ENCODE measurements at regions not wholly inside any gene's neighbourhood (a gene's known extent, or its start where the extent isn't known, plus 50 kb on each side); places are given as distances from the start of the nearest gene placed in this dataset.

DNA sequence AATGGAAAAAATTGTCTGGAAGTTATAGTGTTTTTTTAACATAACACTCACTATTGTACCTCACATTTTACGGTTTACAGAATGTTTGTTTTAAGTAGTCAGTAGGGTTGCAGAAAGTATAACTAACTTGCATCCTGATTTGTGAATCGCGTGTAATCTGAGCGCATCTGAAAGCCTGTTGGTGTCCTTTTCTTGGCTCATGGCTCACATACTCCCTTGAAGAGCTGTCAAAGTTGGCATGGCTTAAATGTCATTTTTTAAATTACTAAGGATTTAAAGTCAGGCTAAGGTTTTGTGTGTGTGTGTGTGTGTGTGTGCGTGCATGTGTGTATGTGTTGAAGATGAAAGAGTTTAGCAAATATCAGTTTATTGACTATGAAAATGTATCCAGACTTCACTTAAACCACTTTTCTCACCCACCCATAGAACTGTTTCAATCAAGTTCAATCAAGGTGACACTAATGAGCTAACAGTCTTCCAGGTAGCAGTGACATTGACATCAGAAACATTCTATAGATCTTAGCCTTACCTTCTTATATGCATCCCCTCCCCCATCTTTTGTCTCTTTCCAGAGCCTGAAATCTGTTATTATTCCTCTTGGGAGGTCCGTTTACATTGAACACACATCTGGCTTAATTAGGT lies 480.4 kb upstream of the SGCG start:
- no peaks in the 10 kb centered on the region for H3K36me3 ChIP-seq (ENCODE audit: control insufficient read depth in 2 of 2, extremely low read depth in 1 of 2, insufficient read depth in 2 of 2, low read length in 2 of 2)
- TF ChIP-seq EZH2 (IDR thresholded peaks at IDR 0.05; ENCODE audit: low read length): no peak
- TF ChIP-seq, protein P1, sequence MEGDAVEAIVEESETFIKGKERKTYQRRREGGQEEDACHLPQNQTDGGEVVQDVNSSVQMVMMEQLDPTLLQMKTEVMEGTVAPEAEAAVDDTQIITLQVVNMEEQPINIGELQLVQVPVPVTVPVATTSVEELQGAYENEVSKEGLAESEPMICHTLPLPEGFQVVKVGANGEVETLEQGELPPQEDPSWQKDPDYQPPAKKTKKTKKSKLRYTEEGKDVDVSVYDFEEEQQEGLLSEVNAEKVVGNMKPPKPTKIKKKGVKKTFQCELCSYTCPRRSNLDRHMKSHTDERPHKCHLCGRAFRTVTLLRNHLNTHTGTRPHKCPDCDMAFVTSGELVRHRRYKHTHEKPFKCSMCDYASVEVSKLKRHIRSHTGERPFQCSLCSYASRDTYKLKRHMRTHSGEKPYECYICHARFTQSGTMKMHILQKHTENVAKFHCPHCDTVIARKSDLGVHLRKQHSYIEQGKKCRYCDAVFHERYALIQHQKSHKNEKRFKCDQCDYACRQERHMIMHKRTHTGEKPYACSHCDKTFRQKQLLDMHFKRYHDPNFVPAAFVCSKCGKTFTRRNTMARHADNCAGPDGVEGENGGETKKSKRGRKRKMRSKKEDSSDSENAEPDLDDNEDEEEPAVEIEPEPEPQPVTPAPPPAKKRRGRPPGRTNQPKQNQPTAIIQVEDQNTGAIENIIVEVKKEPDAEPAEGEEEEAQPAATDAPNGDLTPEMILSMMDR (optimal IDR thresholded peaks at IDR 0.05 in 1 of 3, IDR thresholded peaks at IDR 0.05 in 1 of 3, conservative IDR thresholded peaks at IDR 0.05 in 1 of 3; ENCODE audit: extremely low read depth in 1 of 3, insufficient read depth in 2 of 3, low read length in 3 of 3): no peak
- no peaks in the 10 kb centered on the region for H3K4me1 ChIP-seq (ENCODE audit: control insufficient read depth, extremely low read depth, insufficient read depth, low read length)
- no peaks in the 10 kb centered on the region for H3K27me3 ChIP-seq (ENCODE audit: control insufficient read depth, extremely low read depth, insufficient read depth, low read length)
- peaks cover 3% of the 10 kb centered on the region for H3K9me3 ChIP-seq (ENCODE audit: control insufficient read depth, low read depth, low read length)
- no peak overlapping the region for H3K4me3 ChIP-seq (ENCODE audit: control insufficient read depth in 2 of 3, extremely low read depth in 1 of 3, insufficient read depth in 2 of 3, low read depth in 1 of 3, low read length in 3 of 3)
- FAIRE-seq (no peak), DNase-seq (ENCODE audit: low read depth, low spot score) (no peak)
- H4K20me1 ChIP-seq (ENCODE audit: control insufficient read depth, extremely low read depth, insufficient read depth, low read length): no peaks in the 10 kb centered on the region
- H3K4me2 ChIP-seq (ENCODE audit: control insufficient read depth, extremely low read depth, insufficient read depth, low read depth, low read length): no peak overlapping the region
- H3K9me1 ChIP-seq (ENCODE audit: control insufficient read depth, extremely low read depth, insufficient read depth, low read length): no peaks in the 10 kb centered on the region
- dilution Hi-C loops (cut with MboI; ENCODE audit: extremely low pct_ligation_motif_present, low sequenced_read_pairs): no loop called here
- H3K79me2 ChIP-seq (ENCODE audit: control insufficient read depth, insufficient read depth, low read length): no peaks in the 10 kb centered on the region
- no peak overlapping the region for H3K9ac ChIP-seq (ENCODE audit: control insufficient read depth, extremely low read depth, insufficient read depth, low read length)
- H2AFZ ChIP-seq (ENCODE audit: control insufficient read depth, low read length): no peak overlapping the region
- no peak overlapping the region for H3K27ac ChIP-seq (ENCODE audit: control insufficient read depth, insufficient read depth, low read length)

DNA sequence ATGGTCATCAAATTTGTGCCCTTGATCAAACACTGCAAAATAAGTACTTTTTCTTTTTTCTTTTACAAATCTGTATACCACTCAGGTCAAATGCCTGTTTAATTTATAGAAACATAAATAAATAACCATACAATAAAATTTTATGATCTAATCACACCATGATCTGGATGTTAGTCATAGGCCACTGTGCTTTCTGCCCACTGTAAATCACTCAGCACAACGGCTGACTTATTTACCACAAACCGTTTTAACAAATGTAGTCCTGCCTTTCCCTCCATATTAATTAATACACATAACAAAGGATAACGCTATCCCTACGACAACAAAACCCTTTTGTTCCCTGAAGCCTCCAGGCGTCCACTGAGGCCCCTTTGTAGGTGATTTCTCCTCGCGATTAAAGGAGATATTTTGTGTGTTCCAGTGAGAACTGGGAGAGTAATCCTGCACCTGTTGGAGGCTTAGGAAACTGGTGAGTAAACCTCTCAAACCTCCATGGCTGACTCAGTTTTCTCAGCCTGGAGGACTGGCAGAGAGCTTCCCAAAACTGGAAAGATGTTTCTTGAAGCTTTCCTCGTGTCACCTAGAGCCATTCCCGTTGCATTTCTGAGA lies 477.1 kb upstream of the SGCG start:
- Histone ChIP-seq H2AFZ (ENCODE audit: control insufficient read depth, low read length) (no peak overlapping the region), H3K4me1 (ENCODE audit: control insufficient read depth, extremely low read depth, insufficient read depth, low read length) (no peaks in the 10 kb centered on the region), H3K27me3 (ENCODE audit: control insufficient read depth, extremely low read depth, insufficient read depth, low read length) (no peaks in the 10 kb centered on the region), H3K27ac (ENCODE audit: control insufficient read depth, insufficient read depth, low read length) (no peak overlapping the region), H3K9me1 (ENCODE audit: control insufficient read depth, extremely low read depth, insufficient read depth, low read length) (no peaks in the 10 kb centered on the region), H3K36me3 (ENCODE audit: control insufficient read depth in 2 of 2, extremely low read depth in 1 of 2, insufficient read depth in 2 of 2, low read length in 2 of 2) (no peaks in the 10 kb centered on the region), H3K9me3 (ENCODE audit: control insufficient read depth, low read depth, low read length) (peaks cover 9% of the 10 kb centered on the region), H3K4me2 (ENCODE audit: control insufficient read depth, extremely low read depth, insufficient read depth, low read depth, low read length) (no peak overlapping the region), H3K4me3 (ENCODE audit: control insufficient read depth in 2 of 3, extremely low read depth in 1 of 3, insufficient read depth in 2 of 3, low read depth in 1 of 3, low read length in 3 of 3) (no peak overlapping the region), H4K20me1 (ENCODE audit: control insufficient read depth, extremely low read depth, insufficient read depth, low read length) (no peaks in the 10 kb centered on the region), H3K79me2 (ENCODE audit: control insufficient read depth, insufficient read depth, low read length) (no peaks in the 10 kb centered on the region), H3K9ac (ENCODE audit: control insufficient read depth, extremely low read depth, insufficient read depth, low read length) (no peak overlapping the region)
- no peak for FAIRE-seq
- dilution Hi-C loops (cut with MboI; ENCODE audit: extremely low pct_ligation_motif_present, low sequenced_read_pairs): no loop called here
- no peak for TF ChIP-seq EZH2 (IDR thresholded peaks at IDR 0.05; ENCODE audit: low read length)
- DNase-seq (ENCODE audit: low read depth, low spot score): no peak

Measured in keratinocyte (primary cell).